Caco-2 (cell line): ENCODE measurements at regions not wholly inside any gene's neighbourhood (a gene's known extent, or its start where the extent isn't known, plus 50 kb on each side); places are given as distances from the start of the nearest gene placed in this dataset.
"Not testable (repeated sequence)": the region's sequence is repeated elsewhere in the genome, so short reads cannot be mapped to it uniquely, and the experiment has no call there.

ENCODE experiments used
- BruUV-seq: library from RNA; stranded (reverse); fragments of 400-500 nt; replicated peaks from 2 replicates; lab custom pipeline; 2021; lab: Mats Ljungman, UMichigan
- CTCF ChIA-PET: fragments of 300-600 bp; sonication (Branson Sonifier 250); formaldehyde crosslinking; loops from one replicate; lab custom pipeline; 2022; ENCODE audit warnings: antibody characterized with exemption; lab: Charles Lee
- POLR2A ChIA-PET: fragments of 300-600 bp; sonication (Branson Sonifier 250); formaldehyde crosslinking; loops from one replicate; lab custom pipeline; 2022; ENCODE audit warnings: antibody characterized with exemption; lab: Charles Lee
- DNase-seq, 2 experiments: peaks; one replicate each; pipeline versions ENCODE4 v3.0.0 to v3.0.0-alpha.2; 2020 to 2022
- H3K27me3 ChIP-seq: replicated peaks from 2 replicates; pipeline ENCODE4 v1.6.0; 2011; ENCODE audit warnings: low read length; ENCODE audit not compliant: control insufficient read depth, insufficient read depth
- H3K36me3 ChIP-seq: 2 replicates; pipeline ENCODE4 v1.5.1; 2011; ENCODE audit warnings: low read length; ENCODE audit not compliant: control insufficient read depth, insufficient read depth
- H3K4me1 ChIP-seq: fragments of 250-450 bp; sonication (Bioruptor Pico); 2 replicates; pipeline ENCODE4 v1.5.1; 2020; ENCODE audit warnings: mild to moderate bottlenecking
- H3K4me3 ChIP-seq: 2 replicates; pipeline ENCODE4 v1.5.1; 2011; ENCODE audit warnings: low read depth, mild to moderate bottlenecking, control low read depth, low read length
- H3K9me3 ChIP-seq: fragments of 250-450 bp; sonication (Bioruptor Pico); 2 replicates; pipeline ENCODE4 v1.5.1; 2020; ENCODE audit warnings: mild to moderate bottlenecking, moderate library complexity
- H3K27ac Mint-ChIP-seq: one replicate; pipeline ENCODE4 v1.8.0; 2022; ENCODE audit warnings: mixed read lengths; ENCODE audit not compliant: unreplicated experiment
- H3K27me3 Mint-ChIP-seq: one replicate; pipeline ENCODE4 v1.8.0; 2022; ENCODE audit warnings: mixed read lengths; ENCODE audit not compliant: insufficient read depth, unreplicated experiment
- H3K36me3 Mint-ChIP-seq: one replicate; pipeline ENCODE4 v1.8.0; 2022; ENCODE audit warnings: mild to moderate bottlenecking, mixed read lengths; ENCODE audit not compliant: insufficient read depth, unreplicated experiment
- H3K4me1 Mint-ChIP-seq: one replicate; pipeline ENCODE4 v1.8.0; 2022; ENCODE audit warnings: low read depth, mixed read lengths; ENCODE audit not compliant: unreplicated experiment
- H3K4me3 Mint-ChIP-seq: one replicate; pipeline ENCODE4 v1.8.0; 2022; ENCODE audit warnings: mild to moderate bottlenecking, moderate library complexity, mixed read lengths; ENCODE audit not compliant: unreplicated experiment
- H3K9me3 Mint-ChIP-seq: one replicate; pipeline ENCODE4 v1.8.0; 2022; ENCODE audit warnings: mixed read lengths; ENCODE audit not compliant: unreplicated experiment
- intact Hi-C: fragments of 100-400 bp; cut with micrococcal nuclease; formaldehyde crosslinking; loops from one replicate; pipeline ENCODE4 v1.10.0; 2022; ENCODE audit not compliant: unreplicated experiment
- TF ChIP-seq, protein P1 (sequence below), 2 experiments: fragments of 200-600 bp in 1 of 2; IDR thresholded peaks; 1 replicate in 1 of 2; 2 replicates in 1 of 2; pipeline versions ENCODE4 v1.5.1 to v1.8.0; 2011 to 2022; ENCODE audit warnings: antibody characterized with exemption in 1 of 2, control low read depth in 1 of 2, inconsistent platforms in 1 of 2, low read depth in 1 of 2, low read length in 1 of 2, mild to moderate bottlenecking in 1 of 2, moderate library complexity in 1 of 2; ENCODE audit not compliant: insufficient read depth in 1 of 2, severe bottlenecking in 1 of 2, unreplicated experiment in 1 of 2

DNA sequence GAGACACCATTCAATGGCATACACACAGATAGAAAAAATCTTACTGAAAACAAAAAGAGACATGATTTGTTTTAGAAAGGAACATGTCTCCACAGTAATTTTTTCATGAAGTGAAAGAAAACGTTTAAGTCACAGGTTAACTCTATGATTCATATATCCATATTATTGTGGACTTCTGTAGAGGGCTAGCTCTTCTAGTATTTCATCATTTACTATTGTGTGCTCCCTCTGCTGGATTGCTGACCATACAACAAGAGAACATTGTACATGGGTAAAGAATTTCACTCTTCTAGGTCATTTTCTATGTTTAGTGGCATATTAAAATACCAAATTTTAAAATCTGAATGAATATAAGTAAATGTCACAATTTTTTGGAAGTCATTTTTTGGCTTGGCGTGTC, 91.8 kb upstream of the POU3F4 start:
- H3K27ac Mint-ChIP-seq = no peak overlapping the region
- CTCF ChIA-PET = no interaction called here
- no peaks in the 10 kb centered on the region for H3K4me1 ChIP-seq
- H3K36me3 ChIP-seq = no peaks in the 10 kb centered on the region
- no peak overlapping the region for H3K4me3 Mint-ChIP-seq
- no peaks in the 10 kb centered on the region for H3K27me3 ChIP-seq
- no peaks in the 10 kb centered on the region for H3K9me3 ChIP-seq
- no peaks in the 10 kb centered on the region for H3K27me3 Mint-ChIP-seq
- no peak for DNase-seq
- H3K9me3 Mint-ChIP-seq = no peaks in the 10 kb centered on the region
- no TSS peak for BruUV-seq
- intact Hi-C loops = no loop called here
- no peaks in the 10 kb centered on the region for H3K36me3 Mint-ChIP-seq
- TF ChIP-seq, protein P1, sequence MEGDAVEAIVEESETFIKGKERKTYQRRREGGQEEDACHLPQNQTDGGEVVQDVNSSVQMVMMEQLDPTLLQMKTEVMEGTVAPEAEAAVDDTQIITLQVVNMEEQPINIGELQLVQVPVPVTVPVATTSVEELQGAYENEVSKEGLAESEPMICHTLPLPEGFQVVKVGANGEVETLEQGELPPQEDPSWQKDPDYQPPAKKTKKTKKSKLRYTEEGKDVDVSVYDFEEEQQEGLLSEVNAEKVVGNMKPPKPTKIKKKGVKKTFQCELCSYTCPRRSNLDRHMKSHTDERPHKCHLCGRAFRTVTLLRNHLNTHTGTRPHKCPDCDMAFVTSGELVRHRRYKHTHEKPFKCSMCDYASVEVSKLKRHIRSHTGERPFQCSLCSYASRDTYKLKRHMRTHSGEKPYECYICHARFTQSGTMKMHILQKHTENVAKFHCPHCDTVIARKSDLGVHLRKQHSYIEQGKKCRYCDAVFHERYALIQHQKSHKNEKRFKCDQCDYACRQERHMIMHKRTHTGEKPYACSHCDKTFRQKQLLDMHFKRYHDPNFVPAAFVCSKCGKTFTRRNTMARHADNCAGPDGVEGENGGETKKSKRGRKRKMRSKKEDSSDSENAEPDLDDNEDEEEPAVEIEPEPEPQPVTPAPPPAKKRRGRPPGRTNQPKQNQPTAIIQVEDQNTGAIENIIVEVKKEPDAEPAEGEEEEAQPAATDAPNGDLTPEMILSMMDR (IDR thresholded peaks at IDR 0.05; ENCODE audit: insufficient read depth in 1 of 2, low read depth in 1 of 2, low read length in 1 of 2, severe bottlenecking in 1 of 2, unreplicated experiment in 1 of 2) = peak in 1 of 2 experiments; percentile 14
- POLR2A ChIA-PET = no interaction called here
- no peaks in the 10 kb centered on the region for H3K4me1 Mint-ChIP-seq
- H3K4me3 ChIP-seq = no peak overlapping the region

DNA sequence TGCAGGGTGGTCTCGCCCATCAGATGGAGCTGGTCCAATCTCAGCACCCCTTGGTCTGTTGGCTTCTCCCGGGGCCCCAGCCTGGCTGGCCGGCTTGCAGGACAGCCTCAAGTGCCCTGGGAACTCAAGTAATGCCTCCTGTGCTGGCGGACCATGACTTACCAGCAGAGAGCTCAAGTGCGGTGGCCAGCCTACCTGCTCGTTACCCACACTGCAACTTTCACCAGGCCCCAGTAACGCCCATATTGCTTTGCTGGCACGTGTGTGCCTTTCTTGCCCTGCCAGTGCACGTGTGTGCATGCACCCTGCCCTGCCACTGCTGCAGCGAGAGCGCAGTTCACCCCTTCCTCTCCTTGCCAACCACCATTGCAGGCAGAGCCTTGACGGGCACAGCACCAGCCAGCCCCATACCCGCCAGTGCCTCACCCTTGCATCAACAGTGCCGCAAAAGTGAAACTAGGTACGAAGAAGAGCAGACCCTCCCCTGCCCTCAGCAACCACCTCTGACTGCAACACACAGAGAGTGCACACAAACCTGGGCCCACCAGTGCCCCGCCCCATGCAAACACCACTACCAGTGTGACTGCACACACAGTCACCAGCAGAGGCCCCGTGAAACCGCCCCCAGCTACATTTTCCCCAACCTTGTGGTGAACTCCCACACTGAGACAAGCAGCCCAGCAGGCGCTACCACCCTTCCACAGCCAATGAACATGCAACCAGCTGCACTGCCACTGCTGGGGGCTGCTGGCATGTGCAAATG, 88.9 kb upstream of the POU3F4 start:
- Mint-ChIP-seq H3K27ac (no peak overlapping the region), H3K27me3 (no peaks in the 10 kb centered on the region), H3K36me3 (peaks cover 5% of the 10 kb centered on the region), H3K9me3 (no peaks in the 10 kb centered on the region), H3K4me3 (no peak overlapping the region), H3K4me1 (no peaks in the 10 kb centered on the region)
- H3K4me3 ChIP-seq = no peak overlapping the region
- no peaks in the 10 kb centered on the region for H3K27me3 ChIP-seq
- ChIA-PET CTCF (no interaction called here), POLR2A (no interaction called here)
- no peaks in the 10 kb centered on the region for H3K4me1 ChIP-seq
- no peak for DNase-seq
- TF ChIP-seq, protein P1 (IDR thresholded peaks at IDR 0.05; ENCODE audit: insufficient read depth in 1 of 2, low read depth in 1 of 2, low read length in 1 of 2, severe bottlenecking in 1 of 2, unreplicated experiment in 1 of 2) = no peak
- no TSS peak for BruUV-seq
- H3K36me3 ChIP-seq = no peaks in the 10 kb centered on the region
- no peaks in the 10 kb centered on the region for H3K9me3 ChIP-seq
- intact Hi-C loops = no loop called here

DNA sequence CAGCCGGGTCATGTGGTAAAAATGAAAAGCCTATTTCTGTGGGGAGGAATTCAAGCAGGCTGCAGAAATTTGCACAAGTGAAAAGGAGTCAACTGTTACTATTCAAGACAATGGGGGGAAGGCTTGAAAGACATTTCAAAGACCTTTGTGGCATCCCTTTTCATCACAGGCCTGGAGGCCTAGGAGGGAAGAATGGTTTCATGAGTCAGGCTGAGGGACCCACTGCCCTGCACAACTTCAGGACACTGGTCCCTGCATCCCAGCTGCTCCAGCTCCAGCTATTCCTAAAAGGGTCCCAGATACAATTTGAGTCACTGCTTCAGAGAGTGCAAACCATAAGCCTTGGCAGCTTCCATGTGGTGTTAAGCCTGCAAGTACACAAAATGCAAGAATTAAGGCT, 85.3 kb upstream of the POU3F4 start:
- H3K27me3 Mint-ChIP-seq = no peaks in the 10 kb centered on the region
- H3K27me3 ChIP-seq = no peaks in the 10 kb centered on the region
- no peak for DNase-seq
- H3K4me3 Mint-ChIP-seq = no peak overlapping the region
- H3K9me3 ChIP-seq = no peaks in the 10 kb centered on the region
- intact Hi-C loops = no loop called here
- no peak overlapping the region for H3K27ac Mint-ChIP-seq
- ChIA-PET POLR2A (no interaction called here), CTCF (no interaction called here)
- no peaks in the 10 kb centered on the region for H3K9me3 Mint-ChIP-seq
- TF ChIP-seq, protein P1 (IDR thresholded peaks at IDR 0.05; ENCODE audit: insufficient read depth in 1 of 2, low read depth in 1 of 2, low read length in 1 of 2, severe bottlenecking in 1 of 2, unreplicated experiment in 1 of 2) = no peak
- H3K4me1 ChIP-seq = no peaks in the 10 kb centered on the region
- H3K4me3 ChIP-seq = no peak overlapping the region
- H3K36me3 ChIP-seq = no peaks in the 10 kb centered on the region
- peaks cover 5% of the 10 kb centered on the region for H3K36me3 Mint-ChIP-seq
- no TSS peak for BruUV-seq
- no peaks in the 10 kb centered on the region for H3K4me1 Mint-ChIP-seq

DNA sequence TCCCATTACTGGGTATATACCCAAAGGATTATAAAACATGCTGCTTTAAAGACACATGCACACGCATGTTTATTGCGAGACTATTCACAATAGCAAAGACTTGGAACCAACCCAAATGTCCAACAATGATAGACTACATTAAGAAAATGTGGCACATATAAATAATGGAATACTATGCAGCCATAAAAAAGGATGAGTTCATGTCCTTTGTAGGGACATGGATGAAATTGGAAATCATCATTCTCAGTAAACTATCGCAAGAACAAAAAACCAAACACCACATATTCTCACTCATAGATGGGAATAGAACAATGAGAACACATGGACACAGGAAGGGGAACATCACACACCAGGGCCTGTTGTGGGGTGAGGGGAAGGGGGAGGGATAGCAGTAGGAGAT, 65.5 kb upstream of the POU3F4 start:
- H3K36me3 Mint-ChIP-seq, H3K9me3 ChIP-seq, CTCF ChIA-PET, H3K4me1 ChIP-seq, H3K4me3 Mint-ChIP-seq, DNase-seq, POLR2A ChIA-PET, intact Hi-C loops, H3K27me3 Mint-ChIP-seq, H3K36me3 ChIP-seq, H3K27me3 ChIP-seq, H3K27ac Mint-ChIP-seq, H3K4me1 Mint-ChIP-seq, BruUV-seq, H3K4me3 ChIP-seq, H3K9me3 Mint-ChIP-seq: not testable (repeated sequence)
